ENCODE measurements at regions not wholly inside any gene's neighbourhood (a gene's known extent, or its start where the extent isn't known, plus 50 kb on each side); places are given as distances from the start of the nearest gene placed in this dataset.
A peak's percentile ranks its signal among the peaks of the same experiment; 100 is the strongest.

GRCh38 chr4:175935016-175935661, 123.1 kb upstream of the GPM6A start:
- Histone ChIP-seq H4K20me1 (replicated peaks; ENCODE audit: insufficient read depth) (no peaks in the 10 kb centered on the region), H3K27ac (ENCODE audit: low read depth) (no peak overlapping the region), H3K4me3 (no peak overlapping the region), H3K4me1 (ENCODE audit: insufficient read depth) (peaks cover 2% of the 10 kb centered on the region; the same call in 1 of the 2 replicates), H3K9me2 (ENCODE audit: insufficient read depth) (no peaks in the 10 kb centered on the region), H3K36me3 (ENCODE audit: insufficient read depth) (no peaks in the 10 kb centered on the region), H3F3A (replicated peaks; ENCODE audit: low read depth) (no peaks in the 10 kb centered on the region), H3K27me3 (ENCODE audit: insufficient read depth) (no peaks in the 10 kb centered on the region), H2AFZ (no peak overlapping the region), H3K79me2 (replicated peaks; ENCODE audit: insufficient read depth) (no peaks in the 10 kb centered on the region), H3K4me2 (no peak overlapping the region)
- Mint-ChIP-seq H3K36me3 (ENCODE audit: low read depth) (no peaks in the 10 kb centered on the region), H3K4me3 (no peak overlapping the region), H3K4me1 (peaks cover 5% of the 10 kb centered on the region), H3K27ac (no peak overlapping the region), H3K9me3 (no peaks in the 10 kb centered on the region), H3K27me3 (ENCODE audit: insufficient read depth, low read depth, poor library complexity) (peaks cover 3% of the 10 kb centered on the region)
- DNase-seq (ENCODE audit: low spot score): peak; percentile 50
- TF ChIP-seq ZNF462 (CRISPR knock-in tag; IDR thresholded peaks at IDR 0.05) (peak; percentile 62; the same call in 1 of the 2 replicates), ZNF114 (CRISPR knock-in tag; IDR thresholded peaks at IDR 0.05) (no peak), CREB1 (CRISPR knock-in tag; IDR thresholded peaks at IDR 0.05; ENCODE audit: low read depth) (no peak), POLR2AphosphoS5 (IDR thresholded peaks at IDR 0.05; ENCODE audit: low read depth) (no peak)
- peak; percentile 54 for ATAC-seq

GRCh38 chr4:175944126-175944910, 121.3 kb upstream of the WDR17 start:
- Histone ChIP-seq H3K36me3 (ENCODE audit: insufficient read depth) (no peaks in the 10 kb centered on the region), H3K9me2 (ENCODE audit: insufficient read depth) (no peaks in the 10 kb centered on the region), H3K79me2 (replicated peaks; ENCODE audit: insufficient read depth) (no peaks in the 10 kb centered on the region), H3K4me3 (no peak overlapping the region), H3K27me3 (ENCODE audit: insufficient read depth) (no peaks in the 10 kb centered on the region), H3K4me1 (ENCODE audit: insufficient read depth) (peaks cover 6% of the 10 kb centered on the region), H4K20me1 (replicated peaks; ENCODE audit: insufficient read depth) (no peaks in the 10 kb centered on the region), H3F3A (replicated peaks; ENCODE audit: low read depth) (no peaks in the 10 kb centered on the region), H3K4me2 (no peak overlapping the region), H3K27ac (ENCODE audit: low read depth) (no peak overlapping the region), H2AFZ (no peak overlapping the region)
- no peak overlapping the region for H3K27ac Mint-ChIP-seq
- DNase-seq (ENCODE audit: low spot score) (no peak), ATAC-seq (no peak)
- no peaks in the 10 kb centered on the region for H3K27me3 Mint-ChIP-seq (ENCODE audit: insufficient read depth, low read depth, poor library complexity)
- H3K36me3 Mint-ChIP-seq (ENCODE audit: low read depth): no peaks in the 10 kb centered on the region
- H3K4me1 Mint-ChIP-seq: peaks cover 10% of the 10 kb centered on the region; the same call in 2 of the 3 replicates
- H3K4me3 Mint-ChIP-seq: no peak overlapping the region
- H3K9me3 Mint-ChIP-seq: no peaks in the 10 kb centered on the region; the same call in 2 of the 3 replicates
- TF ChIP-seq EZH2phosphoT487 (IDR thresholded peaks at IDR 0.05; ENCODE audit: unreplicated experiment): no peak
- no peak for TF ChIP-seq ZNF331 (CRISPR knock-in tag; IDR thresholded peaks at IDR 0.05; ENCODE audit: low read depth)
- TF ChIP-seq CTCF (conservative IDR thresholded peaks at IDR 0.05; ENCODE audit: low read depth in 2 of 2): no peak
- no peak for TF ChIP-seq EZH2 (IDR thresholded peaks at IDR 0.05; ENCODE audit: low read depth, unreplicated experiment)
- TF ChIP-seq, protein P1, sequence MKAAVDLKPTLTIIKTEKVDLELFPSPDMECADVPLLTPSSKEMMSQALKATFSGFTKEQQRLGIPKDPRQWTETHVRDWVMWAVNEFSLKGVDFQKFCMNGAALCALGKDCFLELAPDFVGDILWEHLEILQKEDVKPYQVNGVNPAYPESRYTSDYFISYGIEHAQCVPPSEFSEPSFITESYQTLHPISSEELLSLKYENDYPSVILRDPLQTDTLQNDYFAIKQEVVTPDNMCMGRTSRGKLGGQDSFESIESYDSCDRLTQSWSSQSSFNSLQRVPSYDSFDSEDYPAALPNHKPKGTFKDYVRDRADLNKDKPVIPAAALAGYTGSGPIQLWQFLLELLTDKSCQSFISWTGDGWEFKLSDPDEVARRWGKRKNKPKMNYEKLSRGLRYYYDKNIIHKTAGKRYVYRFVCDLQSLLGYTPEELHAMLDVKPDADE (IDR thresholded peaks at IDR 0.05): no peak
